HG03558 (cell line): ENCODE measurements at regions not wholly inside any gene's neighbourhood (a gene's known extent, or its start where the extent isn't known, plus 50 kb on each side); places are given as distances from the start of the nearest gene placed in this dataset.
"Not testable (repeated sequence)": the region's sequence is repeated elsewhere in the genome, so short reads cannot be mapped to it uniquely, and the experiment has no call there.

Experiments
- ATAC-seq: cut with Tn5 transposase; IDR thresholded peaks from one replicate; pipeline ENCODE4 v1.9.1; 2021; ENCODE audit warnings: moderate number of reproducible peaks; ENCODE audit not compliant: unreplicated experiment; ENCODE audit errors: extremely low read depth

DNA sequence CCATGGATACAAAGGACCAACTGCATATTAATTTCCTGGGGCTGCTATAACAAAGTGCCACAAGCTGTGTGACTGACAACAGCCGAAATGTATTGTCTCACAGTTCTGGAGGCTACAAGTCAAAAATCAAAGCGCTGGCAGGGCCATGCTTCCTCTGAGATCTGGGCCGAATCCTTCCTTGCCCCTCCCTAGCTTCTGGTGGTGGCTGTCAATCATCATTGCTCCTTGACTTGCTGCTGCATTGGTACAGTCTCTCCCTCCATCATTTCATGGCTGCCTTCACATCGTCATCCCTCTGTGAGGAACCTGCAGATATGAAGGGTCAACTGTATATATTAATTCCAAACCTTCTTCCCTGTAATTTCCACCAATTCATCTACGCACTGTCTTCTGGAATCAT lies 118.3 kb downstream of the EXOC5 start:
- no peak for ATAC-seq

- no peak for ATAC-seq
Observed at GRCh38 chr14:57139173-57139572, 129.5 kb downstream of the EXOC5 start.

DNA sequence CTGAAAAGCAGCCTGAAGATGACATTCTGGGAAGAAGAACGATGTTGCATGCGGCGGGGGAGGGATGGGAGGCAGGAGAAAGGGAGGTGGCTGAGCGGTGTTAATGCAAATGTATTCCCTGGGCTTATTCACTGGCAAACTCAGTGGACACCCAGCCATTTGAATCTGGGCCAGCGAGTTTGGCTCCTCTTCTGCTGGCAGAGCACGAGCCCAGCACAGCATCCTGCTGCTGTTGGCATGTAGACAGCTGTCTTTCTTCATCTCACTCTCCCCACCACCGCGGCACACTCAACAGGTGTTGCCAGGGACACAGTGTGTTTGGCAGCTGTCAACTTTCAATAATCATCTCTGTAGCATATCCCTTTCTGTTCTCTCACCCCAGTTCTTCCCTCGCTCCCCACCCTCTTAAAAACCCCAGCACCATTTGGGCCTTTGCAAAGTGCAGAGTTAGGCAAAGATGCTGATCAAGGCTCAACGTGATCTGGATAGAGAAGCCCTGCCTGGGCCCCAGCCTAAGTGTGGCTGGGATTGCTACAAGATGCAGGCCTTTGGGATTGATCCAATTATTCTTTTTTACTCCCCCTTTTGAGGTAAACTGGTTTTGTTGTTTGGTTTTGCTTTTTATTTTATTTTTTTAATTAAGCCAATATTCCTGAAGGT lies 131.9 kb downstream of the EXOC5 start:
- no peak for ATAC-seq

- not testable (repeated sequence) for ATAC-seq
Observed at GRCh38 chr14:57127809-57128208, 140.9 kb downstream of the EXOC5 start.

GRCh38 chr14:57122129-57122528 lies 146.6 kb downstream of the EXOC5 start:
- no peak for ATAC-seq

DNA sequence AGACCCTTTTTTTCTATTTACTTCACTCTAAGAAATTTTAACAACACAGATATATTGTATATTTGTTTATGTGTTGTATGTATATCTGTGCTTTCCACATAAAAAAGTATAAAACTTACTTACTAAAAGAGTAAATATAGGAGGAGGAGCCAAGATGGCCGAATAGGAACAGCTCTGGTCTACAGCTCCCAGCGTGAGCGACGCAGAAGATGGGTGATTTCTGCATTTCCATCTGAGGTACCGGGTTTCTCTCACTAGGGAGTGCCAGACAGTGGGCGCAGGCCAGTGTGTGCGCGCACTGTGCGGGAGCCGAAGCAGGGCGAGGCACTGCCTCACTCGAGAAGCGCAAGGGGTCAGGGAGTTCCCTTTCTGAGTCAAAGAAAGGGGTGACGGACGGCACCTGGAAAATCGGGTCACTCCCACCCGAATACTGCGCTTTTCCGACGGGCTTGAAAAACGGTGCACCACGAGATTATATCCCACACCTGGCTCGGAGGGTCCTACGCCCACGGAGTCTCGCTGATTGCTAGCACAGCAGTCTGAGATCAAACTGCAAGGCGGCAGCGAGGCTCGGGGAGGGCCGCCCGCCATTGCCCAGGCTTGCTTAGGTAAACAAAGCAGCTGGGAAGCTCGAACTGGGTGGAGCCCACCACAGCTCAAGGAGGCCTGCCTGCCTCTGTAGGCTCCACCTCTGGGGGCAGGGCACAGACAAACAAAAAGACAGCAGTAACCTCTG lies 156.5 kb downstream of the EXOC5 start:
- not testable (repeated sequence) for ATAC-seq

- ATAC-seq = not testable (repeated sequence)
Observed at GRCh38 chr14:57110411-57110810, 158.3 kb downstream of the EXOC5 start.

GRCh38 chr14:57091030-57091608 lies 177.6 kb downstream of the EXOC5 start:
- no peak for ATAC-seq

DNA sequence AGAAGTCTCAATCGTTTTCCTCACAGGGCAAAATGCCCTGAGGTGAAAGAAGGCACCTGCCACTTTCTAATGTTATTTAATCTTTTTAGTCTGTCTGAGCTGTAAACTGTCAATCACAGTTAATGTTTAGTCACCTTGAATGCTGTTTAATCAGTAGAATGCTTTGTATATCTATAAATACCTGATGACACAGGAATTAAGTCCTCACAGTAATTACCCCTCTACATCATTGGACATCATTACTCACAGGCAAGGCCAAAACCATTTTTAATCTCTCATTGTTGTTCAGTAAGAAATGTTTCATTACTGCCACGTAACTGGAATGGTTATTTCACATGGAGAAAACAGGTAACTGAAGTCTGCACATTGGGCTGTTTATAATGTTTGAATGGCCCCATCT lies 178.8 kb downstream of the EXOC5 start:
- no peak for ATAC-seq

- no peak for ATAC-seq
Observed at GRCh38 chr14:57087841-57088240, 180.9 kb downstream of the EXOC5 start.

DNA sequence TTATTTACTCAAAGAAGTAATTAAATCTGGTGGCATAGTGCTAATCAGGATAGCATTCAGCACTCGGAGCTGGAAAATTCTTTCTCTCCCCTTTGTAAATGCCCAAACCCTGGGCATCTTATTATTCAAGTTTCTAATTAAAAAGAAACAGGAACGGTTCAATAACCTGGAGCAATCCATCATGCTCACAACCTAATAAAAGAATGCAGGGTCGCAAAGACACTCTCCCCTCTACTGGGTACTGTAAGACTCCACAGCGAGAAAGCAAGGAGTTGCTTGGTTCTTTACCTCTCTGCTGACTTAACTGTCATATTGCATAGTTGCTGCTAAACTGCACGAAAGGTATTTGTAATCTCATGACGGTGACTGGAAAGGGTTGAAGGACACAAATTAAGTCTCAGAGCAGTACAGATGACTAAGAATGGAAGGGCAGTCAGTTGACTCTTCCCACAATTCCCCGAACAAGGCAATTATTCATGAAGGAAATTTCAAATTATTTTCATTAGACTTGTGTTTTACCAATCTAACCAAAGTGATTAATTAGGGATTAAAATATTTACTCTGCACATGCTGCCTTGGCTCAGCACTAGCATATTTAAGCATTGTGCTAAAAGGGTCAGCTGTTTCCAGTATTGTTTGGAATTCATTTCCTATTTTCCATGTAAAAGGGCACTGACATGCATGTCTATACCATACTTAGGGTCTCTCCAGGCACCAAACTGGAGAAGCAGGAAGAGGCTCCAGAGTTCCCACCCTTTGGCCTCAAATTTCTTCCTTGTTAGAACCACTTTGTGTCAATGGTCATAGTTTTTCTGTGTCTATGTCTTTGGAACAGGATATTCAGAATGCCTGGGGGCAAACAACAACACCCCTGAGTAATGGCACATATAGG lies 182.2 kb downstream of the EXOC5 start:
- ATAC-seq = no peak

GRCh38 chr14:57085801-57086200 lies 182.9 kb downstream of the EXOC5 start:
- ATAC-seq = no peak

GRCh38 chr14:57085043-57085442 lies 183.7 kb downstream of the EXOC5 start:
- no peak for ATAC-seq

DNA sequence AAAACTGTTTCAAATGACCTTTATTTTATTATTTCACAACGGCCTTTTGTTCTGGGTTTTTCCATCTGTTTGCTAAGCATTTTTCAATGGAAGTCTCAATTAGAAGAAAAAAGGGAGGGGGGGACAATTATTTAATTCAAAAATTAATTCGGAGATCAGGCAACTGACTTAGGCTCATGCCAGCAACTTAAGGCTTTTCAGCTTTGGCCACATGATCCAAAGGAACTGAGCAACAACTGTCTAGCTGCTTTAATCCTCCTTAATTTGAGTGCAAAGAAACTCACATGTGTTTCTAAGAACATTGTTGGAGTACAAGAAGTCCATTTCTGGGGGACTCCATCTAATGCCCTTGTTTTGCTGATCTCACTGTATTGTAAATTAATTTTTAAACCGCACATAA lies 188.0 kb downstream of the EXOC5 start:
- no peak for ATAC-seq

- no peak for ATAC-seq
Observed at GRCh38 chr14:57078054-57078453, 190.7 kb downstream of the EXOC5 start.

- no peak for ATAC-seq
Observed at GRCh38 chr14:57073986-57074385, 194.7 kb downstream of the EXOC5 start.

DNA sequence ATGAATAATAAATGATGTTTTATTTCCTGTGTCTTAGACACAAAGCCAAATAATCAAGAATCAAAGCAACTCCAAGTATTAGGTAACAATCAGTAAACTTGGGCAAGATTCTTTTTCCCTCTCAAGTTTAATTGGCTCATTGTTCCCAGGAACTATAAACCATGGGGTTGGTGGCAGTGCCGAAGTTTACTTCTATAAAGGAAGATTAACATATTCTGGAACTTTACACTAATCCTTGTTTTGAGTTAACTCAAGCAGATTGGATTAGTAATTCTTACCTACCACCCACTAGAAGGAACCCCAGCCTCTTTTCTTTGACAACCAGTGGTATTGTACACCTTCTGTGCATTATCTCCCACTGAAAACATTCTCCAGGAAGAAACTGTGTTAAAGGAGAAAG lies 197.1 kb downstream of the EXOC5 start:
- ATAC-seq = no peak

- ATAC-seq = no peak
Observed at GRCh38 chr14:57069702-57070101, 199.0 kb downstream of the EXOC5 start.

DNA sequence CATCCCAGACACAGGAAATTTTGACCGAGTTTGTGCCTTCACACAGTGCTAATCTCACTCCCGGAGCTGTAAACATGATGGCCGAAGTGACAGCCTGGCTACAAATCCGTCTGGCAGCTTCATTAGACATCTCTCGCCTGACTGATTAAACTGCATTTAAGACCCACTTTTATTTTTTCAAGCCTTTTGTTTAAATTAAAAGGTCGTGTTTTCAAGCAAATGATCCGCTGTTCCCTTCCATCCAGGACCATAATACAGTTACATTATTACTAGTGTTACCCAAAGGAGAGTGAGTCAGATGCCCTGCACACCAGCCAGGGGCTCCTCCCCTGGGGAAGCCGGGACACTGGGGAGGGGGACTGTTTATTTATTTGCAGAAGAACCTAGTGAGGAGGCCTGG lies 200.2 kb downstream of the EXOC5 start:
- no peak for ATAC-seq

GRCh38 chr14:57066887-57067513 lies 201.7 kb downstream of the EXOC5 start:
- no peak for ATAC-seq
